NCI-H345 treated with DMSO at 0.1 percent for 48 hours (cell line): ENCODE measurements at regions not wholly inside any gene's neighbourhood (a gene's known extent, or its start where the extent isn't known, plus 50 kb on each side); places are given as distances from the start of the nearest gene placed in this dataset.

Source experiments
- DNase-seq: peaks from one replicate; lab custom pipeline; 2025; ENCODE audit not compliant: unreplicated experiment; lab: John Stamatoyannopoulos, UW

DNA sequence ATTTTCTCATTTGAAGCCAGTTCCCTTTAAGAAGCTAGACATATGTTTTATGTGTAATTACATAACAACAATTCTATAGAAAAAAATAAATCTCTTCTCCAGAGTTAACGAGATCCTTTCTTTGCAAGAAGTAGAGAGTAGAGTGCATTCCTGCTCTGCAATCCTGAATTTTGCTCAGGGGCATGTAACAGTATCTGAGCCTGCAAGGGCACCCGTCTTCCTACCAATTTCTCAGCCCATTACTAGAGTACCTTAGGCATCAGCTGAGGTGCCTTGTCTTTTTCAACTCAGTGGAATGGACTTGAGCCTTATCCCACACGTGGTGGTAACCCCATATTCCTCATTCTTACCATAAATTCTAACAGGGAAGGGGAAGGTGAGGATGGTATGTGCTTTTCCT, 205.9 kb downstream of the IKZF2 start:
- DNase-seq, result no peak

- no peak for DNase-seq
Observed at GRCh38 chr2:212943351-212943750, 208.1 kb downstream of the IKZF2 start.

GRCh38 chr2:212941361-212941760, 210.1 kb downstream of the IKZF2 start:
- no peak for DNase-seq

GRCh38 chr2:212940816-212941215, 210.6 kb downstream of the IKZF2 start:
- peak; percentile 83 for DNase-seq

GRCh38 chr2:212939777-212940531, 211.5 kb downstream of the IKZF2 start:
- peak; percentile 97 for DNase-seq

DNA sequence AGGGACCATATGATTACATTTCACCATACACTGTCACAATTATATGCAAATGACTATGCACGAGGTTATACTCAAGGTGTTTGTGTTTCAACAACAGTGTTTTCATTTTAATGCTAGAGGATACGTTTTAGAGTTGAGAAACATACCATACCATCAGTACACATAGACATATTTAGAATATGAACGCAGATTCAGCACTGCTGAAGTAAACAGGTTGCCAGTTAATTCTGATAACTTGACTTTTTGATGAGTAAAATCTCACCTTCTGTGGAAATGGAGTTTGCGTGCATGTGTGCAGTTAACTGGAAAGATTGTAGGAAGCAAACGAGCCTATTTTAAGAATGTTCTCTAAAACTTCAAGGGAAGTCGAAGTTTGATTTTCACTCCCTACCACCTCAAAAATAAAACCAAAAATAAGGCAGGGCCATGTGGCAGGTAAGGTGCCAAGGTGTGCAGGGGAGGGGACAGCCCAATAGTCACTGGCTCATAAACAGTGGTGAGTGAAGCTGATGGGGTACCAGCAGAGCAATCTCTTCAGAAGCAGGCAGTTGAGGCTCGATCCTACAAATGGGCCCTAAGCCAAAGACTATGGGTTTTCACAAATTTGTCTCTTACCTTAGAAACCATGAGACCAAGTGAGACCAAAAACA, 213.1 kb downstream of the IKZF2 start:
- DNase-seq, result no peak

- no peak for DNase-seq
Observed at GRCh38 chr2:212936572-212936971, 214.8 kb downstream of the IKZF2 start.

DNA sequence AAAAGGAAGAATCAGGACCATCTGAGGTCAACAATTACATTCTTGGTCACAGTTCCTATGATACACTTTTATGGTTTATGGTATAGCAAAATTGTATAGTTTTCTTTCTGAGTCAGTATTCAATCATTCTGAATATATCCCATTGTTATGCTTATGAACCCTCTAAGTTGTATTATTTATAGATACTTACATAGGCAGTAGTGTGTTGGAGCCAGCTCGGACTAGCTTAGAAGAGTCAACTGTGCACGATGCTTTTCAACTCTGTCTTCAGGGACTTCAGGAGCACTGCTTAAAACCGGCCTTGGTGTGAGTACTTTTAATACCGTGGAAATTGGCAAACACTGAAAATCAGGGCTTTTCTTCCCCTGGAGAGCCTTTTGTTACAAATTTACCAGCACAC, 215.7 kb downstream of the IKZF2 start:
- DNase-seq, result no peak

DNA sequence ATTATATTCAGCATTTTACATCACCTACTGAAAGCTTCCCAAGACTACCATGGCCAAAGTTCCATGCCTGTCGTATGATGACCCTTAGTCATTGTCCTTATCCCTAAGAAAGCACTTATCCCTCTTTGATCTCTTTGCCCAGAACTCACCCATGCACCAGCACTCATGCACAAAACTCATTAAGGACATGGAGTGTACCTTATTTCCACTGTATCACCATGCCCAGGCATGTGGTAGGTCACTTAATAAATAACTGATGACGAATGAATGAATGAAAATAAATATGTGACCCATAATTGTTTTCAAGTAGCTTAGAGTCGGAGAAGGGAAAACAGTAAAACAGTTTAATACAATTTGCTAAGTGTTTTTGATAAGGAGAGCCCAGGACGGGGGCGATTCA, 220.1 kb downstream of the IKZF2 start:
- no peak for DNase-seq

GRCh38 chr2:212930556-212931260, 220.7 kb downstream of the IKZF2 start:
- no peak for DNase-seq

DNA sequence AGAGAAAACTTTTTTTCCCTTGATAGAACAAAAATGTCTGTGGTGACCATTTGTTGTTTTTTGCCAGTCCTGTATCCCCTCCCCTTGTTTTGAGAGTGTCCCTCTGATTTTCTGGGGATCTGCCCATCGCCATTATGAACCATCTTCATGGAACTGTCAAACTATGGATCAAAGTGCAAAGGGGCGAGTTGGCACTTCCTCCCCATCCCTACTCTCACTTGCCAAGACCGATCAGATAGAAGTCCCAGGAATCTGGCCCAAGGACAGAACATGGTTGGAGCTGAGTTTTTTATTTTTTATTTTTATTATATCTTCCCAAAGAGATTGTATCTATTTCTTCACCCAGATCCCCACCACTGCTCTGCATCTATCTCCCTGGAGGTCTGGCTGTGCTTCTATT, 221.4 kb downstream of the IKZF2 start:
- no peak for DNase-seq

DNA sequence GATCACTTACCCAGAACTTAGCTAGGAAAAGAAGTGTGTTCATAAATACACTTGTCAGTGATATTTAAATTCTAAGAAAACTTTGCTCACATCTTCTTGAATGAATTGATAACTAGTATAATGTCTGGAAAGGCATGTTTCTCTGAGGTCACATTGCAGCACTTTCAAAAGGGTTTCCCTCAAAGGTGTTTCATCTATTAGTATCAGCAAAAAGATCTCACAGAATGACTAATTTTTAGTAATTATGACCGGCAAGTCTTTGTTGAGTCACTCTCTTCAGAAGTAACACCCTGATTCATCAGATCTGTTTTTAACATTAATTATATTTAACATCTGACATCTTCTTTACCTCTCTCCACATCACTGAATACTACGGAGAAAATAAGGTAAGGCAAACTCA, 222.3 kb downstream of the IKZF2 start:
- no peak for DNase-seq

DNA sequence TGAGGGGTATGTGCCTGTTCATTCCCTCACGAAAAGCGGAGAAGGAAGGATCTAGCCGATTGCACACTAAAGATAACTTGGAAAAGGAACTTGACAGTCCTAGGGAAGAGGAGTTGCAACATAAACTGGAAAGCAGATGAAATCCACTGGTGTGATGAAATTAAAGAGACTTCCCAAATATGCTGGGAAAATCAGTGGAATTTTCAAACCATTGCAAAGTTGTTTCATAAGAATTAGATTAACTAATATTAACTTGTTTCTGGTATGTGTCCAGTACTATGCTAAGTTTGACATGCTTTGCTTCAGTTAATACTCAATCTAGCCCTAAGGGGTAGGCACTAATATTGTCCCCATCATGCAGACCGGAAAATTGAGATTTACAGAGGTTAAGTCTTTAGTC, 222.7 kb downstream of the IKZF2 start:
- no peak for DNase-seq

DNA sequence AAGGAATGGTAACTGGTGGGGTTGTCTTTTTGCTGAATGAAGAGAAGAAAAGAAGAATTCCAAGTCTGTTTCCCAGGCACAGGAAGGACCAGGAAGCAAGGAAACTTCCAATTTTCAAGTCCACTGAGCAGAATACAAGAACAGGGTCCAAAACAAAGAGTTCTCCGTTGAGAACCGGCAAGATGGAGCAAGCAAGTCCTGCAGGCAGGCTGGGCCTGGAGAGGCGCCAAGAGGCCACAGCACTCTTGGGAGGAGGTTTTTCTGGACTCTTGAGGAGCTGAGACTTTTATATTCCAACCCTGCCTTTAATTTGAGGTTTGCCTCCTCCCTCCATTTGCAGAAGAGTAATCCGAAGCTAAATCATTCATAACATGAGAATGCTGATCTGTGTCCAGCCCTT, 224.5 kb downstream of the IKZF2 start:
- DNase-seq, result no peak

GRCh38 chr2:212923393-212923792, 228.0 kb downstream of the IKZF2 start:
- no peak for DNase-seq

DNA sequence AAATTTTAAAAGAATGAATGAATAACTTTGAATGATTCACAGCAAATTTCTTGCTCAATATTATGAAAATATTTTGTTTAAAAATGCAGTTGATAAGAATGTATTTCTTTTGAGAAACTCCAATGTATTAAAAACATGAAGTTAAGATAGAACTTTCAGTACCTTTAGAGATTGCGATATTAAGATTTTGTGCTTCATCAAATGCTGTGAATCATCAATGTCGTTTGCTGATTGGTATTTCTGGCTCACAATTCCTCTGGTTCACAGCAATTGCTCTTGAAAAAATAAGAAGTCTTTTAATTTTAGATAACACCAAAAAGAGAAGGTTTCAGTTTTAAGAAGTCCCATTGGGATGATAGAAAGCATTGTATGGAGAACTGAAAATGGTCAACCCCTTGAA, 228.7 kb downstream of the IKZF2 start:
- DNase-seq, result no peak

DNA sequence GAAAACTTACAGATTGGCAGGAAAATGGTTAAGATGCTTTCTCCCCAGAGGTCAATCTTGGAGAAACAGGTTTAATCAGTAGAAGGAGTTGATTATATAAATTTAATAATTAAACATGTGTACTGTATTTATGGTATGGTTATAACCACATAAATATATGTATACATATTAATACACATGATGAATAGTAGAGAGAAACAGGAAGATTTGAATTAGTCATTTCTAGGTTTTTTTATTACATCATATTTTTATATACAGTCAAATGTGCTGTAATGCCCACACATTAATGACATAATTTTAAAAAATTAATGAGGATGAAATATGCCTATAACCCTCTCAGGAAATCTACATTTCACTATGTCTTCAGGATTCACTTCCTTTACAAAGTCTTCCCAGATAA, 229.7 kb downstream of the IKZF2 start:
- no peak for DNase-seq

- no peak for DNase-seq
Observed at GRCh38 chr2:212921061-212921460, 230.4 kb downstream of the IKZF2 start.

DNA sequence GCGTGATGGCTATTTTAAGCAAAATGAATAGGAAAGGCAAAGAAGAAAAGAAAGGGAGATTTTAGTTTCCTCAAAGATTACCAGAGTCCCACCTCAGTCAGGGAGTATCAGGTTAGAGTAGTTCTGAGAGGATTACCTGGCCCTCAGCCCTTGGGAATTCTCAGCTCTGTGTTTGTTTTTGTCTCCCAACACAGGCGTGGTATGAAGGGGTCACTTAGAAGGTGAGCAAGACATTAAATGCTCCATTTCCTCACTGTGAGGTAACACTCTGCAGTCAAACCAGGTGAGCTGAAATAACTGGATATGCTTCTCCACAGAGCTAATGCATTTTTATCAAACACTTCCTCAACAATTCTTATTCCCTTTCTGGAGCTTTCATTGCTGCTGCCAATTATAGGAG, 232.2 kb downstream of the IKZF2 start:
- no peak for DNase-seq

GRCh38 chr2:212918336-212918735, 233.1 kb downstream of the IKZF2 start:
- no peak for DNase-seq

- no peak for DNase-seq
Observed at GRCh38 chr2:212915121-212915782, 236.2 kb downstream of the IKZF2 start.

GRCh38 chr2:212914392-212914791, 237.0 kb downstream of the IKZF2 start:
- no peak for DNase-seq
